ENCODE measurements at regions not wholly inside any gene's neighbourhood (a gene's known extent, or its start where the extent isn't known, plus 50 kb on each side); places are given as distances from the start of the nearest gene placed in this dataset.

- no peaks in the 10 kb centered on the region for H3K9me3 Mint-ChIP-seq (ENCODE audit: unreplicated experiment)
These were observed 707.1 kb downstream of the EFNA5 start for GRCh38 chr5:106963630-106964029.

GRCh38 chr5:106962464-106963230, 708.1 kb downstream of the EFNA5 start:
- TF ChIP-seq CTCF (IDR thresholded peaks at IDR 0.05; ENCODE audit: unreplicated experiment), result no peak
- Mint-ChIP-seq H3K4me1 (ENCODE audit: unreplicated experiment) (peaks cover 3% of the 10 kb centered on the region), H3K4me3 (ENCODE audit: unreplicated experiment) (no peak overlapping the region), H3K9me3 (ENCODE audit: unreplicated experiment) (no peaks in the 10 kb centered on the region), H3K27ac (ENCODE audit: unreplicated experiment) (no peak overlapping the region), H3K36me3 (ENCODE audit: low read depth, unreplicated experiment) (no peaks in the 10 kb centered on the region), H3K27me3 (ENCODE audit: unreplicated experiment) (no peaks in the 10 kb centered on the region)
- no peak for DNase-seq (ENCODE audit: low spot score)

More at GRCh38 chr5:106963630-106964029, 707.1 kb downstream of the EFNA5 start:
- Mint-ChIP-seq H3K36me3 (ENCODE audit: low read depth, unreplicated experiment) (no peaks in the 10 kb centered on the region), H3K4me1 (ENCODE audit: unreplicated experiment) (peaks cover 3% of the 10 kb centered on the region), H3K27ac (ENCODE audit: unreplicated experiment) (no peak overlapping the region), H3K4me3 (ENCODE audit: unreplicated experiment) (no peak overlapping the region), H3K27me3 (ENCODE audit: unreplicated experiment) (no peaks in the 10 kb centered on the region)
- no peak for DNase-seq (ENCODE audit: low spot score)
- no peak for TF ChIP-seq CTCF (IDR thresholded peaks at IDR 0.05; ENCODE audit: unreplicated experiment)

GRCh38 chr5:106959387-106959786, 711.4 kb downstream of the EFNA5 start:
- H3K36me3 Mint-ChIP-seq (ENCODE audit: low read depth, unreplicated experiment), result no peaks in the 10 kb centered on the region
- no peak overlapping the region for H3K27ac Mint-ChIP-seq (ENCODE audit: unreplicated experiment)
- no peaks in the 10 kb centered on the region for H3K9me3 Mint-ChIP-seq (ENCODE audit: unreplicated experiment)
- no peaks in the 10 kb centered on the region for H3K27me3 Mint-ChIP-seq (ENCODE audit: unreplicated experiment)
- no peaks in the 10 kb centered on the region for H3K4me1 Mint-ChIP-seq (ENCODE audit: unreplicated experiment)
- H3K4me3 Mint-ChIP-seq (ENCODE audit: unreplicated experiment), result no peak overlapping the region
- DNase-seq (ENCODE audit: low spot score), result no peak
- no peak for TF ChIP-seq CTCF (IDR thresholded peaks at IDR 0.05; ENCODE audit: unreplicated experiment)

- Mint-ChIP-seq H3K36me3 (ENCODE audit: low read depth, unreplicated experiment) (no peaks in the 10 kb centered on the region), H3K27ac (ENCODE audit: unreplicated experiment) (no peak overlapping the region), H3K4me3 (ENCODE audit: unreplicated experiment) (no peak overlapping the region), H3K4me1 (ENCODE audit: unreplicated experiment) (no peaks in the 10 kb centered on the region), H3K27me3 (ENCODE audit: unreplicated experiment) (no peaks in the 10 kb centered on the region), H3K9me3 (ENCODE audit: unreplicated experiment) (no peaks in the 10 kb centered on the region)
- no peak for TF ChIP-seq CTCF (IDR thresholded peaks at IDR 0.05; ENCODE audit: unreplicated experiment)
- DNase-seq (ENCODE audit: low spot score), result no peak
These were observed 713.4 kb downstream of the EFNA5 start for GRCh38 chr5:106957336-106957735.

GRCh38 chr5:106956886-106957285, 713.9 kb downstream of the EFNA5 start:
- Mint-ChIP-seq H3K27ac (ENCODE audit: unreplicated experiment) (no peak overlapping the region), H3K9me3 (ENCODE audit: unreplicated experiment) (no peaks in the 10 kb centered on the region), H3K4me3 (ENCODE audit: unreplicated experiment) (no peak overlapping the region)

More at GRCh38 chr5:106956886-106957285, 713.9 kb downstream of the EFNA5 start:
- Mint-ChIP-seq H3K27me3 (ENCODE audit: unreplicated experiment) (no peaks in the 10 kb centered on the region), H3K4me1 (ENCODE audit: unreplicated experiment) (no peaks in the 10 kb centered on the region), H3K36me3 (ENCODE audit: low read depth, unreplicated experiment) (no peaks in the 10 kb centered on the region)
- no peak for DNase-seq (ENCODE audit: low spot score)
- no peak for TF ChIP-seq CTCF (IDR thresholded peaks at IDR 0.05; ENCODE audit: unreplicated experiment)

All from endothelial cell (in vitro differentiated cells).